ENCODE measurements at regions not wholly inside any gene's neighbourhood (a gene's known extent, or its start where the extent isn't known, plus 50 kb on each side); places are given as distances from the start of the nearest gene placed in this dataset.

DNA sequence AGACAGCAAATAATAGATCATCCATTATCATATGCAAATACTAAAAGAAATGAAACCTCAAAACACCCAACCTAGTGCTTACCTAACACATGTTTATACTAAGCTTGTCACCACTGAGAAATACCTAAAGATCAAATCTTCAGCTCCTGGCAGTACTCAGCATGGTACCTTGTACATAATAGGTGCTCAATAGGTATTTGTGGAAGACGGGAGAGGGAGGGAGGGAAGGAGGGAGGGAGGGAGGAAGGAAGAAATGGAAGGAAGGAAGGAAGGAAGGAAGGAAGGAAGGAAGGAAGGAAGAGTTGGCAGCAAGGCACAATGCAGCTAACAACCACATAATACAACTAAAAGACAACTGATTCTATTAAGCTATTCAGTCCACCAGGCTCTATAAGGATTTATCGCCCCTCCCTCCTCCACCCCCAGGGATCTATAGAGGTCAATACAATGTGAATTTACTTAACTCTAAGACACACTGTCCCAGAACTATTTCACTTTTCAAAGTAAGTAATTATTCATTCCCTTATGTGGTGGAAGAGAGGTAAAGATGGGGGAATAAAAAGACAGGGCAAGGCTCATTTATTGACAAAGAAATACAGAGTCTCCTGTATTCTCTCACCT, 328.9 kb downstream of the PAPSS1 start:
- TF ChIP-seq, protein P1, sequence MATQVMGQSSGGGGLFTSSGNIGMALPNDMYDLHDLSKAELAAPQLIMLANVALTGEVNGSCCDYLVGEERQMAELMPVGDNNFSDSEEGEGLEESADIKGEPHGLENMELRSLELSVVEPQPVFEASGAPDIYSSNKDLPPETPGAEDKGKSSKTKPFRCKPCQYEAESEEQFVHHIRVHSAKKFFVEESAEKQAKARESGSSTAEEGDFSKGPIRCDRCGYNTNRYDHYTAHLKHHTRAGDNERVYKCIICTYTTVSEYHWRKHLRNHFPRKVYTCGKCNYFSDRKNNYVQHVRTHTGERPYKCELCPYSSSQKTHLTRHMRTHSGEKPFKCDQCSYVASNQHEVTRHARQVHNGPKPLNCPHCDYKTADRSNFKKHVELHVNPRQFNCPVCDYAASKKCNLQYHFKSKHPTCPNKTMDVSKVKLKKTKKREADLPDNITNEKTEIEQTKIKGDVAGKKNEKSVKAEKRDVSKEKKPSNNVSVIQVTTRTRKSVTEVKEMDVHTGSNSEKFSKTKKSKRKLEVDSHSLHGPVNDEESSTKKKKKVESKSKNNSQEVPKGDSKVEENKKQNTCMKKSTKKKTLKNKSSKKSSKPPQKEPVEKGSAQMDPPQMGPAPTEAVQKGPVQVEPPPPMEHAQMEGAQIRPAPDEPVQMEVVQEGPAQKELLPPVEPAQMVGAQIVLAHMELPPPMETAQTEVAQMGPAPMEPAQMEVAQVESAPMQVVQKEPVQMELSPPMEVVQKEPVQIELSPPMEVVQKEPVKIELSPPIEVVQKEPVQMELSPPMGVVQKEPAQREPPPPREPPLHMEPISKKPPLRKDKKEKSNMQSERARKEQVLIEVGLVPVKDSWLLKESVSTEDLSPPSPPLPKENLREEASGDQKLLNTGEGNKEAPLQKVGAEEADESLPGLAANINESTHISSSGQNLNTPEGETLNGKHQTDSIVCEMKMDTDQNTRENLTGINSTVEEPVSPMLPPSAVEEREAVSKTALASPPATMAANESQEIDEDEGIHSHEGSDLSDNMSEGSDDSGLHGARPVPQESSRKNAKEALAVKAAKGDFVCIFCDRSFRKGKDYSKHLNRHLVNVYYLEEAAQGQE (IDR thresholded peaks at IDR 0.05; ENCODE audit: insufficient read depth in 1 of 2, low read depth in 2 of 2, low read length in 2 of 2): no peak
- no peak for TF ChIP-seq SIN3A (IDR thresholded peaks at IDR 0.05; ENCODE audit: borderline replicate concordance, insufficient read depth, low read length)
- TF ChIP-seq POLR2AphosphoS5 (IDR thresholded peaks at IDR 0.05; ENCODE audit: low read depth, low read length): no peak
- no peak for TF ChIP-seq TAF1 (IDR thresholded peaks at IDR 0.05; ENCODE audit: borderline replicate concordance, insufficient read depth, low read length)
- no peak for TF ChIP-seq FOXP2 (optimal IDR thresholded peaks at IDR 0.05; ENCODE audit: borderline replicate concordance, extremely low read depth, extremely low read length, insufficient read depth)

DNA sequence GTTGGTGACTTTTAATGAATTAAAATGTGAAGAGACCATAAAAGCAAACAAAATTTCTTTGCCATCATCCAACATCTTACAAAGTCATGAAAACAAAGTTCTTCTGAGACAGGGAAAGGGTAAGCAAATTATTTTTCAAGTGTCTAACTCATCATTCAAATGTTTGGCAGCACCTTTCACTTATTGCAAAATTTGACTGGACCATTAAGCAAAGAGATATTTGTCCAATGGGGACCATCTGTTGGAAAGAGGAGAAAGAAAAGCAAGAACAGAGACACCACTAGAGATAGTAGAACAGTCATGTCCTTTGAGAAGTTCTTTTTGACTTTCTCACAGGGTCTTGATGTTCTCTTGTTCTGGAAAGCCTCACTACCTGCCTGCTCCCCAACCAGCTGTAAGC, 330.1 kb downstream of the PAPSS1 start:
- TF ChIP-seq TAF1 (IDR thresholded peaks at IDR 0.05; ENCODE audit: borderline replicate concordance, insufficient read depth, low read length): no peak
- TF ChIP-seq, protein P1 (IDR thresholded peaks at IDR 0.05; ENCODE audit: insufficient read depth in 1 of 2, low read depth in 2 of 2, low read length in 2 of 2): no peak
- no peak for TF ChIP-seq FOXP2 (optimal IDR thresholded peaks at IDR 0.05; ENCODE audit: borderline replicate concordance, extremely low read depth, extremely low read length, insufficient read depth)
- TF ChIP-seq POLR2AphosphoS5 (IDR thresholded peaks at IDR 0.05; ENCODE audit: low read depth, low read length): no peak
- TF ChIP-seq SIN3A (IDR thresholded peaks at IDR 0.05; ENCODE audit: borderline replicate concordance, insufficient read depth, low read length): no peak

DNA sequence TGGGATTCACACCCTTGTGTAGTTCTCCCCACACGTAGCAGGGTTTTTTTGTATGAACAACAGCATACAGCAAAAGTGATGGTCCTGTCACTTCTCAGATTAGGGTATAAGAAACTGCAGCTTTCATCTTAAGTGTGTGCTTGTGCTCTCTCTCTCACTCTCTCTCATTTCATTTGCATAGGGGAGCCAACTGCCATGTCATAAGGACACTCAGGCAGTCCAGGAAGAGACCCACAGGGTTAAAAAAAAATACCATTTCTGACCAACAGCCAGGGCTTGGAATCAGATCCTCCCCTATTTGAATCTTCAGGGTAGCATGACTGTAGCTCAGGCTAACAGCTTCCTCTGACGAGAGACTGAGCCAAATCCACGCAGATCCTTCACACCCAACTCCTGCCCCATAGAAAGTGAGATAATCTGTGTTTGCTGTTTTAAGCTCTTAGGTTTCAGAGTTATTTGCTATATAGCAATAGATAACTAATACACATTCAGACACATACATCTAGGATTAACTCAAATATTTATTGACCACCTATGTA, 331.2 kb downstream of the PAPSS1 start:
- TF ChIP-seq SIN3A (IDR thresholded peaks at IDR 0.05; ENCODE audit: borderline replicate concordance, insufficient read depth, low read length) (no peak), FOXP2 (optimal IDR thresholded peaks at IDR 0.05; ENCODE audit: borderline replicate concordance, extremely low read depth, extremely low read length, insufficient read depth) (no peak), TAF1 (IDR thresholded peaks at IDR 0.05; ENCODE audit: borderline replicate concordance, insufficient read depth, low read length) (no peak)

DNA sequence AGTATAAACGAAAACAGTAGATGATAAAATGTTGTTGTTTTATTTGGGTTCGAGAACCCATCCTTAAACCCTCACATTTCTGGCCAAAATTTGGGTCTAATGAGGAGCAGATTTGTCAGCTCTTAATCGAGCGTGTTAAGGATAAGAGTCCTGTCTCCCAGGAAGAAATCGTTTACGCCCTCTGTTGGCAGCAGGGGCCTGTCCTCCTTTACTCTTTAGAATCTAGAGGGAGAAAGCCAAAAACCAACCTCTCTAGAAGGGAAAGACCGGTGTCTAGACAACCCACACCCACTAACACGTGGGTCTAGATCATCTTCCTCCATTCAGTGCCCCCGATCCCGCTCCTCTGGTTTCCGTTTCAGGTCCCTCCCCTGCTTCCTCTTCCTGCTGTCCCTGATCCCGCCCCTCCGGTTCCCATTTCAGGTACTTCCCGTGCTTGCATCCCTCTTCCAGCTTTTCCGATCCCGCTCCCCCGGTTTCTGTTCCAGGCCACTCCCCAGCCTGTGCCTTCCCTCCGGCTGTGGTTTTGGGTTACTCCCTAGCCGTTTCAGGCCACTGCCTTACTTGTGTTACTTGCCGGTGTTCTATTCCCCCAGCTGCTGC, 339.1 kb downstream of the PAPSS1 start:
- TF ChIP-seq, protein P1 (IDR thresholded peaks at IDR 0.05; ENCODE audit: insufficient read depth in 1 of 2, low read depth in 2 of 2, low read length in 2 of 2): no peak
- TF ChIP-seq SIN3A (IDR thresholded peaks at IDR 0.05; ENCODE audit: borderline replicate concordance, insufficient read depth, low read length) (no peak), FOXP2 (optimal IDR thresholded peaks at IDR 0.05; ENCODE audit: borderline replicate concordance, extremely low read depth, extremely low read length, insufficient read depth) (no peak), POLR2AphosphoS5 (IDR thresholded peaks at IDR 0.05; ENCODE audit: low read depth, low read length) (no peak), TAF1 (IDR thresholded peaks at IDR 0.05; ENCODE audit: borderline replicate concordance, insufficient read depth, low read length) (no peak)

DNA sequence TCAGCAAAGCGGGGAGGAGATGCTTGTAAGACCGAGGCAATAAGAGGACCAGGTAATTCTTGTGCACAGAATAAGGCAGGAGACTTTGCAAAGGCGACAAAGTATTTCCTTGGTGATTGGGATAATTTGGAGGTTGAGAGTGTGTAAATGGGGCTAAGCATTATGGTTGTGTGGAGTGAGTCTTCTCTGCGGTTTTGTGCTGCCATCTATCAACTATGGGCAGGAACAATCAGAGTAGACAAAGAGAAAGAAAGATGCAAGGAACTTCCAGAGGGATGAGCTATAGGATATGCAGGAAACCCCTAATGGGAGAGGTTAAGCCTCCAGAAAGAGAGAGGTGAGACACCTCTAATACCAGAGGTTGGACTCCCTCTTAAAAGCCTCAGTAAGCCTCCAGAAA, 339.8 kb downstream of the PAPSS1 start:
- TF ChIP-seq, protein P1 (IDR thresholded peaks at IDR 0.05; ENCODE audit: insufficient read depth in 1 of 2, low read depth in 2 of 2, low read length in 2 of 2): no peak
- TF ChIP-seq SIN3A (IDR thresholded peaks at IDR 0.05; ENCODE audit: borderline replicate concordance, insufficient read depth, low read length) (no peak), FOXP2 (optimal IDR thresholded peaks at IDR 0.05; ENCODE audit: borderline replicate concordance, extremely low read depth, extremely low read length, insufficient read depth) (no peak), TAF1 (IDR thresholded peaks at IDR 0.05; ENCODE audit: borderline replicate concordance, insufficient read depth, low read length) (no peak), POLR2AphosphoS5 (IDR thresholded peaks at IDR 0.05; ENCODE audit: low read depth, low read length) (no peak)

Data from PFSK-1 (cell line).